ENCODE measurements at regions not wholly inside any gene's neighbourhood (a gene's known extent, or its start where the extent isn't known, plus 50 kb on each side); places are given as distances from the start of the nearest gene placed in this dataset.

- 43% methylated on average over 7 of the region's 7 CpGs for WGBS (ENCODE audit: insufficient coverage, insufficient replicate concordance, low lambda C conversion rate, missing lambda C conversion rate)
- in situ Hi-C loops (cut with MboI) (no loop called here), intact Hi-C loops (cut with micrococcal nuclease; ENCODE audit: unreplicated experiment) (no loop called here)
- peaks cover 0 to 12% of the 10 kb centered on the region in 2 experiments; a peak in 1 of 4 replicates for H3K27me3 ChIP-seq (replicated peaks in 1 of 2; ENCODE audit: control insufficient read depth in 2 of 2, insufficient read depth in 2 of 2, low read length in 1 of 2)
- H3K4me1 ChIP-seq (ENCODE audit: control insufficient read depth, insufficient read depth, low read length): no peaks in the 10 kb centered on the region
- no peaks in the 10 kb centered on the region for H4K20me1 ChIP-seq (ENCODE audit: control insufficient read depth, insufficient read depth)
- FAIRE-seq (no peak), ATAC-seq (no peak), DNase-seq (ENCODE audit: low read depth, low spot score) (no peak)
- H3K79me2 ChIP-seq (ENCODE audit: control insufficient read depth, insufficient read depth, low read length): no peaks in the 10 kb centered on the region
- ChIA-PET RAD21 (ENCODE audit: unreplicated experiment) (interaction anchor here (0.9 kb wide), 1 partner anchor 10 kb away, joined by 3 read pairs; no protein-coding TSS in a partner anchor), CTCF (interaction anchor here (0.5 to 1.3 kb wide), 4 partner anchors 10 to 473 kb away, joined by 3 to 4 read pairs (median 4); no protein-coding TSS in a partner anchor), POLR2A (no interaction called here), SMC1A (ENCODE audit: uncharacterized antibody, unreplicated experiment) (interaction anchor here (1.1 kb wide), 1 partner anchor 9 kb away, joined by 3 read pairs; no protein-coding TSS in a partner anchor)
- no peak for TF ChIP-seq MAX (IDR thresholded peaks at IDR 0.05; ENCODE audit: low read depth, low read length)
- no peak for TF ChIP-seq ZSCAN29 (IDR thresholded peaks at IDR 0.05)
- H3K4me2 ChIP-seq (ENCODE audit: control insufficient read depth, insufficient read depth): no peak overlapping the region
- H3K9ac ChIP-seq (ENCODE audit: control insufficient read depth, insufficient read depth, low read length): no peak overlapping the region
- H3K4me3 ChIP-seq: no peak overlapping the region
- H3K9me3 ChIP-seq (replicated peaks; ENCODE audit: control insufficient read depth, insufficient read depth, low read length): no peaks in the 10 kb centered on the region
- BruUV-seq (replicated peaks): no TSS peak
- no peak overlapping the region for H2AFZ ChIP-seq (ENCODE audit: control insufficient read depth, low read depth, low read length)
- no peaks in the 10 kb centered on the region for H3K36me3 ChIP-seq (ENCODE audit: control insufficient read depth in 2 of 2, insufficient read depth in 2 of 2, low read length in 1 of 2)
- H3K27ac ChIP-seq (ENCODE audit: control insufficient read depth, insufficient read depth): no peak overlapping the region
These were observed 466.3 kb downstream of the GADD45G start for GRCh38 chr9:90070931-90071660.

DNA sequence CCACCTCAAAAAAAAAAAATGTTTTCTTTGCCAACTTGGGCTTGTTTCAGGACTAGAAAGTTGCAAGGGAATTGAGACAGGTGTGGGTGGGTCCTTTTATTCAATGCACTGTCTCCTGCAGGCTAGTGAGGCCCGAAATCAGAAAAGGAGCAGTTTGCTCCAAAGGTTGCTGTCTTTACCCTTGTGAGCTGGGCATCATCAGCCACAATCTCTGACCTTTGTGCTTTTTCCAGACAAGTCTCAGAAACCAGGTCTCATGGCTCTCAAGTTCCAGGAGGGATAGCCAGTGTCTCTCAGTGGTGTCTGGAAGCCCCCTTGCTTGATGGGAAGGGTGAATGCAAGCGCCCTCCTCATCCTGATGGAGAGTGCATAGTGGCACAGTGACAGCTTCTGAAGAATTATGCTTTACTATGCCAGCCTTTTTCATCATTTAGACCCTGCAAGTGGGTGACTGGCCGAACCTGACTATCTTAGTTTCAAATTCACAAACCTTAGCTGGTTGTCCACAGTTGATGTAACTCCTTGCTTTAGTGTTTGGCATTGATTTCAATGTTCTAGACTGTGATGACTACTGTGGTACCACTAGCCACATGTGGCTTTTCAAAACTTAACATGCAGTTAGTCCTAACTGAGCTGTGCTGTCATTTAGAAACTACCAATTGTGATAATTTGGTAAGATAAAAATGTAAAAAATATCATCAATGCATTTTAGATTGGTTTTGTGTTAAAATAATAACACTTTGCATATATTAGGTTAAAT, 468.6 kb downstream of the GADD45G start:
- ATAC-seq: no peak
- in situ Hi-C loops (cut with MboI): no loop called here
- H3K4me3 ChIP-seq: no peak overlapping the region
- H3K9me3 ChIP-seq (replicated peaks; ENCODE audit: control insufficient read depth, insufficient read depth, low read length): no peaks in the 10 kb centered on the region
- H4K20me1 ChIP-seq (ENCODE audit: control insufficient read depth, insufficient read depth): no peaks in the 10 kb centered on the region
- POLR2A ChIA-PET: no interaction called here
- intact Hi-C loops (cut with micrococcal nuclease; ENCODE audit: unreplicated experiment): no loop called here
- H2AFZ ChIP-seq (ENCODE audit: control insufficient read depth, low read depth, low read length): no peak overlapping the region
- H3K9ac ChIP-seq (ENCODE audit: control insufficient read depth, insufficient read depth, low read length): no peak overlapping the region
- no TSS peak for BruUV-seq (replicated peaks)
- peaks cover 0 to 12% of the 10 kb centered on the region in 2 experiments; a peak in 1 of 4 replicates for H3K27me3 ChIP-seq (replicated peaks in 1 of 2; ENCODE audit: control insufficient read depth in 2 of 2, insufficient read depth in 2 of 2, low read length in 1 of 2)
- RAD21 ChIA-PET (ENCODE audit: unreplicated experiment): no interaction called here
- no peaks in the 10 kb centered on the region for H3K79me2 ChIP-seq (ENCODE audit: control insufficient read depth, insufficient read depth, low read length)
- CTCF ChIA-PET: no interaction called here
- H3K4me1 ChIP-seq (ENCODE audit: control insufficient read depth, insufficient read depth, low read length): no peaks in the 10 kb centered on the region; the same call in 1 of the 2 replicates
- H3K27ac ChIP-seq (ENCODE audit: control insufficient read depth, insufficient read depth): no peak overlapping the region
- whole genome bisulfite sequencing (ENCODE audit: insufficient coverage, insufficient replicate concordance, low lambda C conversion rate, missing lambda C conversion rate): 0% methylated on average over 3 of the region's 3 CpGs
- no peaks in the 10 kb centered on the region for H3K36me3 ChIP-seq (ENCODE audit: control insufficient read depth in 2 of 2, insufficient read depth in 2 of 2, low read length in 1 of 2)
- SMC1A ChIA-PET (ENCODE audit: uncharacterized antibody, unreplicated experiment): no interaction called here
- DNase-seq (ENCODE audit: low read depth, low spot score): no peak
- FAIRE-seq: no peak
- no peak overlapping the region for H3K4me2 ChIP-seq (ENCODE audit: control insufficient read depth, insufficient read depth)
- TF ChIP-seq BMI1 (IDR thresholded peaks at IDR 0.05; ENCODE audit: borderline replicate concordance): no peak
- TF ChIP-seq SMARCA5 (IDR thresholded peaks at IDR 0.05): no peak
- TF ChIP-seq ETV6 (conservative IDR thresholded peaks at IDR 0.05 in 1 of 2, IDR thresholded peaks at IDR 0.05 in 1 of 2; ENCODE audit: borderline replicate concordance in 1 of 2, low read depth in 1 of 2): no peak
- TF ChIP-seq NRF1 (conservative IDR thresholded peaks at IDR 0.05; ENCODE audit: low read depth, low read length): no peak
- TF ChIP-seq CBFB (IDR thresholded peaks at IDR 0.05; ENCODE audit: low read depth): no peak
- TF ChIP-seq, protein P1, sequence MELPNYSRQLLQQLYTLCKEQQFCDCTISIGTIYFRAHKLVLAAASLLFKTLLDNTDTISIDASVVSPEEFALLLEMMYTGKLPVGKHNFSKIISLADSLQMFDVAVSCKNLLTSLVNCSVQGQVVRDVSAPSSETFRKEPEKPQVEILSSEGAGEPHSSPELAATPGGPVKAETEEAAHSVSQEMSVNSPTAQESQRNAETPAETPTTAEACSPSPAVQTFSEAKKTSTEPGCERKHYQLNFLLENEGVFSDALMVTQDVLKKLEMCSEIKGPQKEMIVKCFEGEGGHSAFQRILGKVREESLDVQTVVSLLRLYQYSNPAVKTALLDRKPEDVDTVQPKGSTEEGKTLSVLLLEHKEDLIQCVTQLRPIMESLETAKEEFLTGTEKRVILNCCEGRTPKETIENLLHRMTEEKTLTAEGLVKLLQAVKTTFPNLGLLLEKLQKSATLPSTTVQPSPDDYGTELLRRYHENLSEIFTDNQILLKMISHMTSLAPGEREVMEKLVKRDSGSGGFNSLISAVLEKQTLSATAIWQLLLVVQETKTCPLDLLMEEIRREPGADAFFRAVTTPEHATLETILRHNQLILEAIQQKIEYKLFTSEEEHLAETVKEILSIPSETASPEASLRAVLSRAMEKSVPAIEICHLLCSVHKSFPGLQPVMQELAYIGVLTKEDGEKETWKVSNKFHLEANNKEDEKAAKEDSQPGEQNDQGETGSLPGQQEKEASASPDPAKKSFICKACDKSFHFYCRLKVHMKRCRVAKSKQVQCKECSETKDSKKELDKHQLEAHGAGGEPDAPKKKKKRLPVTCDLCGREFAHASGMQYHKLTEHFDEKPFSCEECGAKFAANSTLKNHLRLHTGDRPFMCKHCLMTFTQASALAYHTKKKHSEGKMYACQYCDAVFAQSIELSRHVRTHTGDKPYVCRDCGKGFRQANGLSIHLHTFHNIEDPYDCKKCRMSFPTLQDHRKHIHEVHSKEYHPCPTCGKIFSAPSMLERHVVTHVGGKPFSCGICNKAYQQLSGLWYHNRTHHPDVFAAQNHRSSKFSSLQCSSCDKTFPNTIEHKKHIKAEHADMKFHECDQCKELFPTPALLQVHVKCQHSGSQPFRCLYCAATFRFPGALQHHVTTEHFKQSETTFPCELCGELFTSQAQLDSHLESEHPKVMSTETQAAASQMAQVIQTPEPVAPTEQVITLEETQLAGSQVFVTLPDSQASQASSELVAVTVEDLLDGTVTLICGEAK (IDR thresholded peaks at IDR 0.05; ENCODE audit: borderline replicate concordance): no peak
- TF ChIP-seq ATF7 (IDR thresholded peaks at IDR 0.05; ENCODE audit: low read depth): no peak
- TF ChIP-seq YY1 (IDR thresholded peaks at IDR 0.05; ENCODE audit: low read depth, low read length): no peak
